Activated CD8-positive, alpha-beta memory T cell treated with anti-CD3 and anti-CD28 coated beads for 48 hours (primary cell): ENCODE measurements at regions not wholly inside any gene's neighbourhood (a gene's known extent, or its start where the extent isn't known, plus 50 kb on each side); places are given as distances from the start of the nearest gene placed in this dataset.

Source experiments
- DNase-seq, 3 experiments: peaks; one replicate each; pipeline ENCODE4 v3.0.0-alpha.2; 2020; ENCODE audit warnings: low read depth in 2 of 3, low spot score in 2 of 3

DNA sequence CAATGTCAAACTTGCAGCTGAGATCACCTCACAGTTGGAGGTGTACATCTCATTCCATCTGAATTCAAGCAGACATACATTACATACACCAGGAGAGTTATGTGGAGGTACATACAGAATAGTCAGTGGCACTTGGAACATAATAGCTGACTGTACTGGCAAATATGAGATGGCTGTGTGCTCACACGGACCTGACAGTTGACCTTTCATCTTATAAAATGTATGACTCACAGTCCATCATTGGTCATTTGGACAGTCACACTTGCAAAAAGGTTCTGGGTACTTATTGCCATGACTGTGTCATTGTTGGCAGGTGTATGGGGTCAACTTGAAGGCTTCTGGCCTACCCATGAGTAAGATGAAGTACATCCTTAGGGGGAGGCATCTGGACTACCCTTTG, 88.6 kb upstream of the WDR1 start:
- no peak for DNase-seq

DNA sequence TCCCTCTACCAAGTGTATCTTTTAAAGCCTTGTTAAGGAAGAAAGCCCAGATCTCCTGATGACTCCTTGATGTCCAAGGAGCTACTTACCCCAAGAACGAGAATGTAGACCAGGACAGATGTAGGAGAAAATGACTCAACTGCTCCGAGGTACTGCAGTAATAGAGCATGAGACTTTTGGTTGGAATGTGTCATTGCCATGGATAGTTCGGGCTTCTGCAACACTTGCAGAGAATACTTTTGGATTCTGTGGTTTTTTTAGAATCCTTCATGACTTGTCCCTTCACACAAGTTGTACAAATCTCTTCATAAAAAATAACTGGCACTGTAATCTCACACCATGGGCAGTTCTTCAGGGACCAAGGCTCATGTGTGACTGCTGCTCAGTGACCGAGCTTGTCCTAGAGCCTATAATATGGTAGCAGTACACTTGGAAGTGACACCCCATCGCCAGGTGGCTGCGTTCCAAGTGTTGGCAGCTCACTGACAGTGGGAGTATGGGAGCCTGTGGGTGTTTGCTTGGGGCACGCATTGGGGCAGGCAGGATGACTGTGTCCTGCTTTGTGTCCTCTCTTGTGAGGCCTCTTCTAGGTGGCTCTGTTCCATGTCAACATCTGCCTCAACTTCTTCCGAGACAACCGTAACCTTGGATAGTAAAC, 87.9 kb upstream of the WDR1 start:
- no peak for DNase-seq

DNA sequence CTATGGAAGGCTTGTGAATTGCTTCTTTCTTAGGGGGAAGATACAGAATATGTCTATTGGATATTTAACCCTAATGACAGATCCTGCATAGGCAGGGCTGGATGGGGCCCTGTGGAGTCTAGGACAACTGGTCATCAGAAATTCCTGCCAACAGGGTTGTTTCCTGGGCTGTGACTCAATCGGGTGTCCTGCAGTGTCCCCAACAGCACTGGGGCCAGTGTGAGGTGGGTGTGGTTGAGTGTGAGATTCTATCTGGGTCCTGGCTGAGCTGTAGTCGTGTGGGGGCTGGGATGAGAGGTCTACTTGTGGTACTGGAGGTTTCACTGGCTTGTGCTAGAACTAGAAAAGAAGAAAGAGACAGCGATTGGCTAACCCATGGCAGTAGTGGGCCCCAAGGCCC, 87.3 kb upstream of the WDR1 start:
- no peak for DNase-seq

DNA sequence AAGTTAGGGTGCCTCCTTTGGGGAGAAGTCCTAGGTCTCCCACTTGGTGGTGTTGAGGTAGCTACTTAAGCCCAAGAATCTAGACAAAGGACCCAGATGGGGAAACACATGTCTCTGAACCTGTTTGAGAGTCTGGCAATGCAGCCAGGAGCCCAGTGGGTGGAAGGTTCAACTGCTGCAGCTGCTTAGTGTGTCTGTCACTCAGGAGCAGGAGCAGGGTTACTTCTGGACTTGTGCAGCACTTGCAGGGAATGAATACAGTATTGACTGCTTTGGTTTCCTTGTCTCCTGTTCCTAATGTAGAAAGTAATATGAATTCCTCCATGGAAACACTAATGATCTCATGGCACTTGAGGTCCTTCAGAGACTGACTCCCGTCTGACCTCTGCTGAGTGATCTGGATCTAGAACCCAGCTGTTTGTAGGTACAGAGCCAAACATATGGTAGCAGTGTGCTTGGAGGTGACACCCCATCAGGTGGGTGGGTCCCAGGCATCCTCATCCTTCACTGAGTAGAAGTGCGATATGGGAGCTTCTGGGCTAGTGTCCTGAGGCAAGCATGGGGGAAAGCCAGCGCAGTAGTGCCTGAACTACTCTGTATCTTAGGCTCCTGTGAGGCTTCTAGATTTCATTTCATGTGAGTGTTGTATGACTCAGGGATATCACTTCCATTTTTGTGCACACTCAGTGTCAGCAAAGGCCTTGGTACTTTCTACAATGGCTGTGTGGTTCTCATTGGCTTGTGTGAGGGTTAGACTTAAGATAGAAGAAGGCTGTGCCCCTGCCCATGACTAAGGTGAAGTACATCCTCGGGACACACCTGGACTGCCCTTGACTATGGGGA, 85.0 kb upstream of the WDR1 start:
- DNase-seq: no peak

DNA sequence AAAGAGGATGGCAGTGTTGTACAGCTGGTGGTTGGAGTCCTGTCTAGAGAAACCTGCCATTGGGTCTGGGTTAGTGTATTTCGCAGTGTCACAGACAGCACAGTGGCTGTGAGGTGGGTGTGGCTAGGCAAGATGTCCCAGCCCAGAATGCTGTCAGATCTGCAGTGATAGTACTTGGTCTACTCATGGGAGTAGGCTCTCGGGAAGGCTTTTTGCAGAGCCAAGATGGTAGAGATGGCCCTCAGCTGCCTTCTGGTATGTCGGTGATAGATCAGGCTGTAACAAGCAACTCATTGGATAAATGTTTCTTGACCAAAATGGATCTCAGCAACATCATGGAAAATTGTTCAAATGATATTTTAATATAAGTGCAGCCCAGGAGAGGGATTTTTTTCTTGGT, 84.3 kb upstream of the WDR1 start:
- no peak for DNase-seq

DNA sequence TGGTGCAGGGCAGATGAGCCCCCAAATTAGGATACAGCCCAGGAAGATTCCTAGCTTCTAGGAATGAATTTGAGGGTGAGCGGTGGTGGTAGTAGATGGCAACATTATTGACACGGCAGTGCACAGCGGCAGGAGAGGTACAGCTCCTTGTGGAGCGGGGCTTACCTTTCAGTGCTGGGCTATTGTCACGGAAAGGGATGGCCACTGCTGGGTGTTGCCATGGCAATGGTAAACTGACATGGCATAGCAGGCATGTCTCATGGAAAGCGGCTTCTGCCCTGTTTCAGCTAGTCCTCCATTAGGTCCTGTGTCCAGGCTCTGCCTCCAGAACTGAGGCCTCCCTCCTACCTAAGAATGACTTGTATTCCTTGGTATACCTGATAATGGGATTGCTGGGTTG, 81.8 kb upstream of the WDR1 start:
- no peak for DNase-seq

DNA sequence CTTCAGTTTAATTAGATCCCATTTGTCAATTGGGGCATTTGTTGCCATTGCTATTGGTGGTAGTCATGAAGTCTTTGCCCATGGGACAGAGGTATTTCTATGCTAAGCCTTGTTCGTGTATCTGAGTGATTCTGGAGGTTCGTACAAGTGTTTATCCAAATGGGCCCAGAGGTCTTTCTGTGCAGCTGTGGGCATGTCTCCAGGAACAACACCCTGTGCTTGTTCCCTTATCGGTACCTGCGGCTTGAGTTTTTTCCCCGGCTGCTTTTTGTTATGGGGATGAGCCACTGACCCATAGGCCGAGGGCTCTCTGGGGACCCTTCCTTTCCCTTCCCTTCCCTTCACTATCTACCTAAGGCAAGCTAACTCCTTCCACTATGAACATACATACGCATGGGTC, 81.4 kb upstream of the WDR1 start:
- no peak for DNase-seq

DNA sequence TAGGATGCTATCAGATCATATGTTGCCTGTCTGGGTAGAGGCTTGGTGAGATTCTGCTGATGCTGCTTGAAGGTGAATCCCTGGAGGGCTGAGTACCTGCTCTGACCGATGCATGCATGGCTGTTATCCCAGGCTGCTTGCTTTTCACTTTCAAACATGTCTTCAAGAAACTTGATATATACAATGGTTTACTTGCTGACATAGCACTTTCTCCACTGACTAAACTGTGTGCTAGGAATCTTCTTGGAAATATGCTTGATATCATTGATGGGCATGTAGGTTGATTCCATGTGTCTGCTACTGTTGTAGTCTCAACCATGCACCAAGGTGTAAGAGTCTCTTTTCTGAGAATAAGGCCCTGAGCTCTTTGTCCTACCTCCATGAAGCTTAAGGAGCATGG, 79.6 kb upstream of the WDR1 start:
- no peak for DNase-seq

DNA sequence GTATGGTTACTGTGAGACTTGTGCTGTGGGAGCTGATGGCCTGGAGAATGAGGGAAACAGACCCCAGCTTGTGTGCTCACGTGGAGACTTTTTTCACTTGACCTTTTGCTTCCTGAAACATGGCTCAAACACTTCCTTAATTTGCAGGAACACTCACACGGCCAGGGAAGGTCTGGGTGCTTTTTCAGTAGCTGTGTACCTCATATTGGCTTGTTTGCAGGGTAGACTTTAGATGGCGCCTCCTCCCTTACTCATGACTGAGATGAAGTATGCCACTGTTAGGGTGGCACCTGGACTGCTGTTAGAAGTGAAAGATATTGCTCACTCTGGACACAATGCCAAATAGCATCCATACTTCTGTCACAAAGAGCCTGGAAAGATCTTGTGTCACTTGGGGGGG, 75.7 kb upstream of the WDR1 start:
- no peak for DNase-seq

DNA sequence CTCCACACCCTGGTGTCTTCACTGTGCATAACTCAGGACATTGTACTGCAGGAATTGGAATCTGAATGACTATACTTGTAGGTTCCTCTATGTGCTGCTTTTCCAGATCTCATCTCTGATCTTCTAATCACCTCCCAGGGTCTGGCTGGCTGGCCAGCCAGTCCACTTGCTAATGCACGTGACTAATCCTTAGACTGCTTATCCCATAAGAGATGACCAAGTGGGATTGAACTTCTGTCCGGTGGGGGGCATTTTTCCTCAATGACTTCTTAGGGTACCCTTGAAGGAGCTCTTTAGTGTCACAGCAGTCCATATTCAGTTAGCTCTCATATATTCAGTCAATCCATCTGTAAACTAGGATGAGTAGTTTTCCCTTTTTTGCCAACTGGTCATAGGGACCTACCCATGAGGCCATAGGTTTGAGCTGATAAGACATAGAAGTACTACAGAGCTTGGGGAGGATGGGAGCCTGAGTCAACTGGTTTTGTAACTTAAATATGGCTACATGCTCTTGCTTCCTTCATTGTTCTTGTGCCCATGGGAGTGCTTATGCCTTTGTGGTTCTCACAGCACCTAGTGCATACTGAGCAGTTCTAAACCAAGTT, 71.9 kb upstream of the WDR1 start:
- DNase-seq: no peak

DNA sequence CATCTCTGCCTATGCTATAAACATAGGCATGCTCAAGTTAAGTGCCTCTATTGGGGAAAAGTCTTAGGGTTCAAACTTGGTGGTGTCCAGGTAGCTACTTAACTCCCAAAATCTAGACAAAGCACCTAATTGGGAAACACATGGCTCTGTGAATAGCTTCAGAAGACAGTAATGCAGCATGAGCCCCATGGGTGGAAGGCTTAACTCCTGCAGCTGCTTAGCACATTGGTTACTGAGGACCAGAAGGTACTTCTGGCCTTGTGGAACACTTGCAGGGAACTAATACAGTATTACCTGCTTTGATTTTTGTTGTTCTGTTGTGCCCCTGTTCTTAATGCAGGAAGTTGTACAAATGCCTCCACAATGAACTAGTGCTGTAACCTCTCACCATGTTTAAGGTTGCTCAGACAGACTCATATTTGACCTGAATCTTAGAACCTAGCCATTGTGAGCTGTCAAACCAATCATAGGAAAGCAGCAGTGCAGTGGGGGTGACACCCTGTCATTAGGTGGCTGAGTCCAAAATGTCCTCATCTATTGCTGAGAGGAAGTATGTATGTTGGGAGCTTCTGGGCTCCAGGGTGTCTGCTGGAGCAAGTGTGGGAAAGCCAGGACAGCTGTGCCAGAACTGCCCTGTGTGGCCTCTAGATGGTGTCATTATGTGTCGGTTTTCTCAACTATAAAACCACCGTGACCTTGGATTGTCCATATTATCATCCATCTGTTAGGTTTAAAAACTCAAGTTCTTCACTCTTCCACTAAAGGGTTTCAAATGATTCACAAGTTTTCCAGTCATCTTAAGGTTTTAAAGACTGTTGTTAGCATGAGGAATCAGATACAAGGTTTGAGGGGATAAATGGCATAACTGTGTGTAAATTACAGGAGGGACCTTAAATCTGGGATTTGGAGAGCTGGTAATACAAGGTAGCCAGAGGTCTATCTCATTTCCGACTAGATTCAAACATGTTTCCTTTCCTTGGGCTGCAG, 69.9 kb upstream of the WDR1 start:
- DNase-seq: no peak

DNA sequence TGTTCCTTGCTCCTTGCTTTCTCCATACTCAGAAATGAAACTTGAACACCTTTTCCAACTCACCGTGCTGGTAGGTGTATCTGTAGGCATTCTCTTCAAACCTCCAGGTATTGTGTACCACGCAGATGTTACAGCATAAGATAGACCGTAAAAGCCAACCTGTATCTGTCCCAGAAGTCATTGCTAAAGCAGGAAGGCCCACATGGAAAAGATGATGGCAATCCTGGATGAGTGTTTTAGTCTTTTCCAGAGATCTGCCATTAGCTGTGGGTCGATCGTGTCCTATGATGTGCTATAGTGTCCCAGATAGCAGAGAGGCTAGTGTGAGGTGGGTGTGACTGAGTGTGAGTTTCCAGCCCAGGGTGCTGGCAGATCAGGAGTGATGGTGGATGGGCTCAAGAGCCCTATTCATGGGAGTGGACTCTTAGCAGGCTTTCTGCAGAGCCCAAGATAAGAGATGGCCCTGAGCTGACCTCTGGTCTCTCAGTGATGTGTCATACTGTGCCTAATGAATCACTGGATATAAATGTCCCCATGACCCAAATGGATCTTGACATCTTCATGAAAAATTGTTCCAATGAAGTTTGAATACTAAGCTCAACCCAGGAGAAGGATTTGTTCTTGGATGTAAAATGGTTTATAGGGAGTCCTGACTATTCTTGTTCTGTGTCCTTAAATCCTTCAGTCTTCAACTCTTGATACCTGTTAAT, 69.1 kb upstream of the WDR1 start:
- DNase-seq: no peak

DNA sequence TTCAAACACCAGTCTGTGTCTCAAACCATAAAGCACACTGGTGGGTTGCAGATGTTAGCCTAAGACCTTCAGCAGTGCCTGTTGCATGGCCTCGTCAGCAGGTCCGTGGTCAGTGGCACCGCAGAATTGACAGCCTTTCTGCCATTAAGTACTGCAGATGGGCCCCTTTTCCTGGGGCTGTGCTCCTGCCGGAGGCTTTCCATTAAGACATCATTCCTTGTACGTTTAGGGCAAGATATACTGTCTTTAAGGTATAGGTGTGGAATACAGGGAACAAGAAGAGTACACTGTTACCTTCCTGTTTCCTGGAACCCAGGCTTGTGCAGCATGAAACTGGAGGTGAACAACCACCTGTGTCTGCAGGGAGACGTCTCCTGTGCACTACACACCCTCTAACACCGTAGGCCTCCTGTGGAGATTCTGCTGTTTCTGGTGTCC, 67.9 kb upstream of the WDR1 start:
- DNase-seq: no peak

DNA sequence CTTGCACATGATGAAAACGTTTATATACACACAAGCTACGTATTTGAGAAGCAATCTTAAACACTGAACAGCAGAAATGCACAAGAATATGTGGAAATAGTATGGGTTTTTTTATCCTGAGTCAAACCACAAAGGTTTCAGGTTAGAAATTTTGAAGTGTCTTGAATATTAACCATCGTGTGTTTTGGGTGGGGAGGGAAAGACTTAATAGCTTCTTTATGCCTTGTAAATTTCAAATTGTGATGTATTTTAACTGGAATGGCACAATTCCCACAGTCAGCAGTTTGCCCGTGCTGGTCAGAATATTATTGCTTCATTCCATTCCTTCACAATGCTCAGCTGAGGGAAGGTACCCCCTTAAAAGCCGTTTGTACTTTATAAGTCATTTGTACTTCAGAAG, 67.4 kb upstream of the WDR1 start:
- DNase-seq: no peak

DNA sequence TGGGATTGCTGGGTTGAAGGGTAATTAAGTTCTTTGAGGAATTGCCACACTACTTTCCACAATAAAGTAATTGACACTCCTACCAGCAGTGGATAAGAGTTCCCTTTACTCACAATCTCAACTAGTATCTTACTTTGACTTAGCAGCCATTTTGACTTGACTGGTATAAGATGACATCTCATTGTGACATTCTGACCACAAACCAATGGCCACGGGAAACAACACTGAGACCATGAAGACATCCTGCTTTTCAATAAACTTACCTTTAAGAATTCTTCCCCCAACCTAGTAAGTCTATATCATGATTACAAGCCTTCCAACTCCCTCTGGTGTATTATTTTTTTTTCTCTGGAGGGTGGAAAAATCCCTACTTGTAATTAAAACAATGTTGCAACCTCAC, 66.9 kb upstream of the WDR1 start:
- DNase-seq: no peak

DNA sequence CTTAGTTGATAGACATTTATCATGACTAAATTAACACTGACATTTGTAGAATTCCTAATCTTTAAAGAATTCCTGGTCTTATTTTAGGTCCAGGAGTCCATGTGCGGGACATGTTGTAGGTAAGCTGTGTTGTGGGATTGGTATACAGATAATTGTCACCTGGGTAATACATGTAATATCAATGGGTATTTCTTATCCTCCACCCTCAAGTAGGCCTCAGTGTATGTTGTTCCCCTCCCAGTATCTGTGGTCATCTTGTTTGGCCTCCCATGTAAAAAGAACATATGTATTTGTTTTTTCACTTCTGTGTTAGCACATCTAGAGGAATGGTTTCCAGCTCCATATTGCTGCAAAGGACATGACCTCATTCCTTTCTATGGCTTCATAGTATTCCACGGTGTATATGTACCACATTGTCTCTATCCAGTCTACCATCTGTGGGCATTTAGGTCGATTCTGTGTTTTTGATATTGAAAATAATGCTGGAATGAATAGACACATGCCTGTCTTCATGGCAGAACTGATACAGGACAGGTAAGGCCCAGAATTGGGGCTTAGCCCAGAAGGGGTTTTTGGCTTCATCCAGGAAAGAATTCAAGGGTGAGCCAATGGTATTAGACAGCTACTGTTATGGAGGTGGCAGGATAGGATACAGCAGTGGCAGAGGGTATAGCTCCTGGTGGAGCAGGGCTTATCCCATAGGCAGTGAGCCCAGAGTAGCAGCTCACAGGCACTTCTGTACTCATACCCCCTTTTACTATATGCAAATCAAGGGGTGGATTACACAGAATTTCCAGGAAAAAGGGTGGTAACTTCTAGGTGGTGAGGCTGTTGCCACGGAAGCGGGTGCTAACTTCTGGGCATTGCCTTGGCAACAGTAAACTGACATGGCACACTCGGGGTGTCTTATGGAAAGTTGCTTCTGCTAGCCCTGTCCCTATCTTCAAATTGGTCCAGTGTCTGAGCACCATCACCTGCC, 66.1 kb upstream of the WDR1 start:
- DNase-seq: peak in 1 of 3 experiments; percentile 13

DNA sequence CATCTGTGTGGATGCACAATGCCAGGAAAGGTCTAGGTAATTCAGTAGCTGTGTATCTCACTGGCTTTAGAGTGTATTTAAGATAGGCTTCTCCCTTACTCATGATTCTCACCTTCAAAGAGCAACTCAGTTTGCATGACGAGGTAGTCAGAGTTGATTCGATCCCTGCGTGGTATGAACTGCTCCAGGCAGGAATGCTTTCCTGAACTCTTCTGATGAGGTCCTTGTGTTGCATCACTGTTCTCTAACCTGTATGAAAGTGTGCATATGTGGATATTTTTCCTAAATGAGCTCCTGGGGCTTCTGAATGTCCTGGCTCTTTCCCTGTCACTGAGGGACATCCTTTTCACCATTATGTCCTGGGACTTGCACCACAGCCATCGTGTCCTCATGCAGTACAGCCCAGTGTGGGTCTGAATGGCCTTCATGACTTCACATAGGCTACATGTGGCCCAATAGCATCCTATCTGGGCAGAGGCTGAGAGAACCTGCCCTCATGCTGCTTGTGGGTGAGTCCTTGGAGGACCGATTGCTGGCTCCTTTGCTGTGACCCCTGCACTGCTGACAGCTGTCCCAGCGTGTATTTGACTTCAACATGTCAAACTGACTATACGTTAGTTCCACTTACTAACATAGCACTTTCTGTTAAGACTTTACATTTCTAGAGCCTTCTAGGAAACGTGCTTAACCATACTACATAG, 65.3 kb upstream of the WDR1 start:
- no peak for DNase-seq

DNA sequence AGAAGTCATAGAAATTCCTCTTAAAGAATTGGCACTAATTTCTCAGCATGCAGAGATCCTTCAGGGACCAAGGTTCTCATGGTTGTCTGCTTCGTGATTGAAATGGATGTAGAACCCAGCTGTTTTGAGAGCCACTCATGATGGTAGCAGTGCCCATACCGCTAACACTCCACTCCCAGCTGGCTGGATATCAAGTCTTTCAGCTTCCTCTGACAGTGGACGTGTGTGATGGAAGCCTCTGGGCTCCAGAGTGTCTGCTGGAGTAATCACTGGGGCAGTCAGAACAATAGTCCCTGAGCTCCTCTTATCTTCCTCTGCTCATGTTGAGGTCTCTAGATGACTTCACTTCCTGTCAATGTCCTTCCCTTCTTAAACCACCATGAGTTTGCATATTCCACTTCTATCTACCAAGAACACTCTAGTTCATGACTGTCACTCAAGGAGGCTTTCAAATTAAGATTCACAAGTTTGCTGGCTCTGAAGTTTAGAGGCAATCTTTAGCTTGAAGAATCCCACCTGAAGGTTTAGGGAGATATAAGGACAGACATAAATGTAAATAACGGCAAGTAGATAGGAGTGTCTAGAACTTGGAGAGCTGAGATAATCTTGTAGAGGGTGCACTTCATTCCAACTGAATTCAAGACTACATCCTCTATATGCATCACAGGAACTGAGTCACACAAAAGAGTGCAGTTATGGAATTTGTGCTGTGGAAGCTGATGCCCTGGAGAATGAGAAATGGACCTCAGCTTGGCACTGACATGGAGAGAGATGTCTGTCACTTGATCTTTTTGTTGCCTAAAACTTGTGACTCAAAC, 64.5 kb upstream of the WDR1 start:
- no peak for DNase-seq
